ENCODE measurements at regions not wholly inside any gene's neighbourhood (a gene's known extent, or its start where the extent isn't known, plus 50 kb on each side); places are given as distances from the start of the nearest gene placed in this dataset.
"Not testable (repeated sequence)": the region's sequence is repeated elsewhere in the genome, so short reads cannot be mapped to it uniquely, and the experiment has no call there.

GRCh38 chr4:177246641-177247584 is 62.8 kb upstream of the NEIL3 start:
- no peak for DNase-seq (ENCODE audit: extremely low spot score)
- CTCF ChIA-PET, result interaction anchor here (1.8 to 2.2 kb wide), 2 partner anchors 14 to 92 kb away, joined by 4 to 7 read pairs; no protein-coding TSS in a partner anchor
- TF ChIP-seq CTCF (IDR thresholded peaks at IDR 0.05; ENCODE audit: control extremely low read depth, extremely low read depth, low read depth, missing control alignments), result no peak
- POLR2A ChIA-PET, result no interaction called here

- POLR2A ChIA-PET, result no interaction called here
- DNase-seq (ENCODE audit: extremely low spot score), result peak; percentile 57
- CTCF ChIA-PET, result interaction anchor here (0.6 to 3.8 kb wide), 45 partner anchors 10 to 450 kb away, joined by 3 to 78 read pairs (median 4); partner anchors contain the start of genes AGA and NEIL3
- peak; percentile 97 for TF ChIP-seq CTCF (IDR thresholded peaks at IDR 0.05; ENCODE audit: control extremely low read depth, extremely low read depth, low read depth, missing control alignments)
Measured at GRCh38 chr4:177250056-177250696, 59.5 kb upstream of the NEIL3 start.

GRCh38 chr4:177251237-177251636 is 58.4 kb upstream of the NEIL3 start:
- CTCF ChIA-PET, result interaction anchor here (0.9 to 3.8 kb wide), 15 partner anchors 9 to 449 kb away, joined by 3 to 78 read pairs (median 7); partner anchors contain the start of gene NEIL3
- no peak for DNase-seq (ENCODE audit: extremely low spot score)

GRCh38 chr4:177255359-177255758 is 54.3 kb upstream of the NEIL3 start:
- ChIA-PET POLR2A (no interaction called here), CTCF (interaction anchor here (1.0 to 1.2 kb wide), 3 partner anchors 27 to 83 kb away, joined by 3 read pairs; no protein-coding TSS in a partner anchor)
- TF ChIP-seq CTCF (IDR thresholded peaks at IDR 0.05; ENCODE audit: control extremely low read depth, extremely low read depth, low read depth, missing control alignments), result no peak
- no peak for DNase-seq (ENCODE audit: extremely low spot score)

More at GRCh38 chr4:177251237-177251636, 58.4 kb upstream of the NEIL3 start:
- TF ChIP-seq CTCF (IDR thresholded peaks at IDR 0.05; ENCODE audit: control extremely low read depth, extremely low read depth, low read depth, missing control alignments), result no peak
- POLR2A ChIA-PET, result no interaction called here

- ChIA-PET POLR2A (no interaction called here), CTCF (no interaction called here)
- no peak for TF ChIP-seq CTCF (IDR thresholded peaks at IDR 0.05; ENCODE audit: control extremely low read depth, extremely low read depth, low read depth, missing control alignments)
- DNase-seq (ENCODE audit: extremely low spot score), result no peak
Measured at GRCh38 chr4:177256950-177257349, 52.7 kb upstream of the NEIL3 start.

GRCh38 chr4:177259466-177259865 is 50.2 kb upstream of the NEIL3 start:
- DNase-seq (ENCODE audit: extremely low spot score); POLR2A ChIA-PET: not testable (repeated sequence)
- CTCF ChIA-PET, result interaction anchor here (4.5 kb wide), 1 partner anchor 9 kb away, joined by 26 read pairs; no protein-coding TSS in a partner anchor
